ENCODE measurements at regions not wholly inside any gene's neighbourhood (a gene's known extent, or its start where the extent isn't known, plus 50 kb on each side); places are given as distances from the start of the nearest gene placed in this dataset.

- TF ChIP-seq, protein P1, sequence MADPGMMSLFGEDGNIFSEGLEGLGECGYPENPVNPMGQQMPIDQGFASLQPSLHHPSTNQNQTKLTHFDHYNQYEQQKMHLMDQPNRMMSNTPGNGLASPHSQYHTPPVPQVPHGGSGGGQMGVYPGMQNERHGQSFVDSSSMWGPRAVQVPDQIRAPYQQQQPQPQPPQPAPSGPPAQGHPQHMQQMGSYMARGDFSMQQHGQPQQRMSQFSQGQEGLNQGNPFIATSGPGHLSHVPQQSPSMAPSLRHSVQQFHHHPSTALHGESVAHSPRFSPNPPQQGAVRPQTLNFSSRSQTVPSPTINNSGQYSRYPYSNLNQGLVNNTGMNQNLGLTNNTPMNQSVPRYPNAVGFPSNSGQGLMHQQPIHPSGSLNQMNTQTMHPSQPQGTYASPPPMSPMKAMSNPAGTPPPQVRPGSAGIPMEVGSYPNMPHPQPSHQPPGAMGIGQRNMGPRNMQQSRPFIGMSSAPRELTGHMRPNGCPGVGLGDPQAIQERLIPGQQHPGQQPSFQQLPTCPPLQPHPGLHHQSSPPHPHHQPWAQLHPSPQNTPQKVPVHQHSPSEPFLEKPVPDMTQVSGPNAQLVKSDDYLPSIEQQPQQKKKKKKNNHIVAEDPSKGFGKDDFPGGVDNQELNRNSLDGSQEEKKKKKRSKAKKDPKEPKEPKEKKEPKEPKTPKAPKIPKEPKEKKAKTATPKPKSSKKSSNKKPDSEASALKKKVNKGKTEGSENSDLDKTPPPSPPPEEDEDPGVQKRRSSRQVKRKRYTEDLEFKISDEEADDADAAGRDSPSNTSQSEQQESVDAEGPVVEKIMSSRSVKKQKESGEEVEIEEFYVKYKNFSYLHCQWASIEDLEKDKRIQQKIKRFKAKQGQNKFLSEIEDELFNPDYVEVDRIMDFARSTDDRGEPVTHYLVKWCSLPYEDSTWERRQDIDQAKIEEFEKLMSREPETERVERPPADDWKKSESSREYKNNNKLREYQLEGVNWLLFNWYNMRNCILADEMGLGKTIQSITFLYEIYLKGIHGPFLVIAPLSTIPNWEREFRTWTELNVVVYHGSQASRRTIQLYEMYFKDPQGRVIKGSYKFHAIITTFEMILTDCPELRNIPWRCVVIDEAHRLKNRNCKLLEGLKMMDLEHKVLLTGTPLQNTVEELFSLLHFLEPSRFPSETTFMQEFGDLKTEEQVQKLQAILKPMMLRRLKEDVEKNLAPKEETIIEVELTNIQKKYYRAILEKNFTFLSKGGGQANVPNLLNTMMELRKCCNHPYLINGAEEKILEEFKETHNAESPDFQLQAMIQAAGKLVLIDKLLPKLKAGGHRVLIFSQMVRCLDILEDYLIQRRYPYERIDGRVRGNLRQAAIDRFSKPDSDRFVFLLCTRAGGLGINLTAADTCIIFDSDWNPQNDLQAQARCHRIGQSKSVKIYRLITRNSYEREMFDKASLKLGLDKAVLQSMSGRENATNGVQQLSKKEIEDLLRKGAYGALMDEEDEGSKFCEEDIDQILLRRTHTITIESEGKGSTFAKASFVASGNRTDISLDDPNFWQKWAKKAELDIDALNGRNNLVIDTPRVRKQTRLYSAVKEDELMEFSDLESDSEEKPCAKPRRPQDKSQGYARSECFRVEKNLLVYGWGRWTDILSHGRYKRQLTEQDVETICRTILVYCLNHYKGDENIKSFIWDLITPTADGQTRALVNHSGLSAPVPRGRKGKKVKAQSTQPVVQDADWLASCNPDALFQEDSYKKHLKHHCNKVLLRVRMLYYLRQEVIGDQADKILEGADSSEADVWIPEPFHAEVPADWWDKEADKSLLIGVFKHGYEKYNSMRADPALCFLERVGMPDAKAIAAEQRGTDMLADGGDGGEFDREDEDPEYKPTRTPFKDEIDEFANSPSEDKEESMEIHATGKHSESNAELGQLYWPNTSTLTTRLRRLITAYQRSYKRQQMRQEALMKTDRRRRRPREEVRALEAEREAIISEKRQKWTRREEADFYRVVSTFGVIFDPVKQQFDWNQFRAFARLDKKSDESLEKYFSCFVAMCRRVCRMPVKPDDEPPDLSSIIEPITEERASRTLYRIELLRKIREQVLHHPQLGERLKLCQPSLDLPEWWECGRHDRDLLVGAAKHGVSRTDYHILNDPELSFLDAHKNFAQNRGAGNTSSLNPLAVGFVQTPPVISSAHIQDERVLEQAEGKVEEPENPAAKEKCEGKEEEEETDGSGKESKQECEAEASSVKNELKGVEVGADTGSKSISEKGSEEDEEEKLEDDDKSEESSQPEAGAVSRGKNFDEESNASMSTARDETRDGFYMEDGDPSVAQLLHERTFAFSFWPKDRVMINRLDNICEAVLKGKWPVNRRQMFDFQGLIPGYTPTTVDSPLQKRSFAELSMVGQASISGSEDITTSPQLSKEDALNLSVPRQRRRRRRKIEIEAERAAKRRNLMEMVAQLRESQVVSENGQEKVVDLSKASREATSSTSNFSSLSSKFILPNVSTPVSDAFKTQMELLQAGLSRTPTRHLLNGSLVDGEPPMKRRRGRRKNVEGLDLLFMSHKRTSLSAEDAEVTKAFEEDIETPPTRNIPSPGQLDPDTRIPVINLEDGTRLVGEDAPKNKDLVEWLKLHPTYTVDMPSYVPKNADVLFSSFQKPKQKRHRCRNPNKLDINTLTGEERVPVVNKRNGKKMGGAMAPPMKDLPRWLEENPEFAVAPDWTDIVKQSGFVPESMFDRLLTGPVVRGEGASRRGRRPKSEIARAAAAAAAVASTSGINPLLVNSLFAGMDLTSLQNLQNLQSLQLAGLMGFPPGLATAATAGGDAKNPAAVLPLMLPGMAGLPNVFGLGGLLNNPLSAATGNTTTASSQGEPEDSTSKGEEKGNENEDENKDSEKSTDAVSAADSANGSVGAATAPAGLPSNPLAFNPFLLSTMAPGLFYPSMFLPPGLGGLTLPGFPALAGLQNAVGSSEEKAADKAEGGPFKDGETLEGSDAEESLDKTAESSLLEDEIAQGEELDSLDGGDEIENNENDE (IDR thresholded peaks at IDR 0.05; ENCODE audit: insufficient replicate concordance, low read length) = no peak
- no peak for TF ChIP-seq CBX5 (IDR thresholded peaks at IDR 0.05; ENCODE audit: low read depth, low read length)
- TF ChIP-seq SIRT6 (IDR thresholded peaks at IDR 0.05; ENCODE audit: low read length) = no peak
- TF ChIP-seq RNF2 (IDR thresholded peaks at IDR 0.05; ENCODE audit: borderline replicate concordance, low read depth, low read length, missing control alignments, poor library complexity, severe bottlenecking) = no peak
These were observed 401.2 kb upstream of the MANEA start (continued) for GRCh38 chr6:95175927-95176675.
